ENCODE measurements at regions not wholly inside any gene's neighbourhood (a gene's known extent, or its start where the extent isn't known, plus 50 kb on each side); places are given as distances from the start of the nearest gene placed in this dataset.

- TF ChIP-seq, protein P1, sequence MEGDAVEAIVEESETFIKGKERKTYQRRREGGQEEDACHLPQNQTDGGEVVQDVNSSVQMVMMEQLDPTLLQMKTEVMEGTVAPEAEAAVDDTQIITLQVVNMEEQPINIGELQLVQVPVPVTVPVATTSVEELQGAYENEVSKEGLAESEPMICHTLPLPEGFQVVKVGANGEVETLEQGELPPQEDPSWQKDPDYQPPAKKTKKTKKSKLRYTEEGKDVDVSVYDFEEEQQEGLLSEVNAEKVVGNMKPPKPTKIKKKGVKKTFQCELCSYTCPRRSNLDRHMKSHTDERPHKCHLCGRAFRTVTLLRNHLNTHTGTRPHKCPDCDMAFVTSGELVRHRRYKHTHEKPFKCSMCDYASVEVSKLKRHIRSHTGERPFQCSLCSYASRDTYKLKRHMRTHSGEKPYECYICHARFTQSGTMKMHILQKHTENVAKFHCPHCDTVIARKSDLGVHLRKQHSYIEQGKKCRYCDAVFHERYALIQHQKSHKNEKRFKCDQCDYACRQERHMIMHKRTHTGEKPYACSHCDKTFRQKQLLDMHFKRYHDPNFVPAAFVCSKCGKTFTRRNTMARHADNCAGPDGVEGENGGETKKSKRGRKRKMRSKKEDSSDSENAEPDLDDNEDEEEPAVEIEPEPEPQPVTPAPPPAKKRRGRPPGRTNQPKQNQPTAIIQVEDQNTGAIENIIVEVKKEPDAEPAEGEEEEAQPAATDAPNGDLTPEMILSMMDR (IDR thresholded peaks at IDR 0.05; ENCODE audit: control extremely low read depth, extremely low read depth), result no peak
- Histone ChIP-seq H3K9me3 (ENCODE audit: control insufficient read depth in 4 of 4, insufficient read depth in 3 of 4, low read length in 3 of 4) (no peaks in the 10 kb centered on the region), H3K27ac (ENCODE audit: low read depth in 1 of 2, low read length in 1 of 2) (no peak overlapping the region), H3K4me1 (ENCODE audit: control insufficient read depth in 5 of 5, insufficient read depth in 5 of 5, low read length in 5 of 5) (peaks cover 7 to 26% (median 18%) of the 10 kb centered on the region in 5 donors), H3K36me3 (ENCODE audit: control insufficient read depth in 4 of 4, insufficient read depth in 4 of 4, low read length in 4 of 4) (no peaks in the 10 kb centered on the region), H3K27me3 (ENCODE audit: control insufficient read depth in 3 of 3, insufficient read depth in 3 of 3, low read length in 2 of 3) (no peaks in the 10 kb centered on the region), H3K4me3 (no peak overlapping the region), H3K9ac (ENCODE audit: insufficient read depth in 1 of 2, low read length in 2 of 2) (no peak overlapping the region)
- WGBS, 2 donors, result 85 to 91% methylated on average over 3 of the region's 3 CpGs
- DNase-seq (no peak), ATAC-seq (ENCODE audit: insufficient read depth, low FRiP score) (no peak)
Measured at GRCh38 chr2:39570614-39571013, 95.1 kb upstream of the TMEM178A start.

- 71 to 82% methylated on average over 6 of the region's 6 CpGs for WGBS, 2 donors
- ATAC-seq (ENCODE audit: insufficient read depth, low FRiP score), result no peak
Measured at GRCh38 chr2:39571111-39571731, 94.5 kb upstream of the TMEM178A start.

DNA sequence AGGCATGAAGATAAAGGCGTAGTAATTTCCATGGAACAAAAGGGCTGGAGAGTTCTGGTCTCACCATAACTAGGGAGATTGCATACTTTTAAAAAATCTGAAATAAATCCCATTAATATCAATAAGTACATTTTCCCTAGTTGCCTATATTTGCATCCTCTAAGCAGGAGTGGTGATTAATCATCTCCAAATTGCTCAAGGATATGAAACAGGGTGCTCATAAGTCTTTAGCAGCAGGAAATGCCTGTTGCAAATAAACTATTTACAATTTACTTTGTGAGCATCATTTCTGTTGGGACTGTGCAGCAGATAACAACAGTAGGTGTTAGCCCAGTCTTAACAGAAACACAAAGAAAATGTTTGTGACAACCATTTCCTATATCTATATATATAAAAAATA, 92.4 kb upstream of the TMEM178A start:
- DNase-seq (no peak), ATAC-seq (ENCODE audit: insufficient read depth, low FRiP score) (no peak)
- Histone ChIP-seq H3K36me3 (ENCODE audit: control insufficient read depth in 4 of 4, insufficient read depth in 4 of 4, low read length in 4 of 4) (no peaks in the 10 kb centered on the region), H3K4me1 (ENCODE audit: control insufficient read depth in 5 of 5, insufficient read depth in 5 of 5, low read length in 5 of 5) (peaks cover 7 to 20% (median 15%) of the 10 kb centered on the region in 5 donors), H3K27me3 (ENCODE audit: control insufficient read depth in 3 of 3, insufficient read depth in 3 of 3, low read length in 2 of 3) (no peaks in the 10 kb centered on the region), H3K9ac (ENCODE audit: insufficient read depth in 1 of 2, low read length in 2 of 2) (no peak overlapping the region), H3K4me3 (no peak overlapping the region), H3K27ac (ENCODE audit: low read depth in 1 of 2, low read length in 1 of 2) (no peak overlapping the region), H3K9me3 (ENCODE audit: control insufficient read depth in 4 of 4, insufficient read depth in 3 of 4, low read length in 3 of 4) (no peaks in the 10 kb centered on the region)
- 94 to 100% methylated on average over 1 of the region's 1 CpG for WGBS, 2 donors
- TF ChIP-seq, protein P1 (IDR thresholded peaks at IDR 0.05; ENCODE audit: control extremely low read depth, extremely low read depth), result no peak

More at GRCh38 chr2:39571111-39571731, 94.5 kb upstream of the TMEM178A start:
- TF ChIP-seq, protein P1 (IDR thresholded peaks at IDR 0.05; ENCODE audit: control extremely low read depth, extremely low read depth), result no peak
- H3K36me3 ChIP-seq (ENCODE audit: control insufficient read depth in 4 of 4, insufficient read depth in 4 of 4, low read length in 4 of 4), result no peaks in the 10 kb centered on the region
- H3K4me1 ChIP-seq (ENCODE audit: control insufficient read depth in 5 of 5, insufficient read depth in 5 of 5, low read length in 5 of 5), result peaks cover 7 to 25% (median 18%) of the 10 kb centered on the region in 5 donors
- H3K4me3 ChIP-seq, result no peak overlapping the region
- DNase-seq, result no peak
- no peaks in the 10 kb centered on the region for H3K27me3 ChIP-seq (ENCODE audit: control insufficient read depth in 3 of 3, insufficient read depth in 3 of 3, low read length in 2 of 3)
- no peak overlapping the region for H3K27ac ChIP-seq (ENCODE audit: low read depth in 1 of 2, low read length in 1 of 2)
- no peaks in the 10 kb centered on the region for H3K9me3 ChIP-seq (ENCODE audit: control insufficient read depth in 4 of 4, insufficient read depth in 3 of 4, low read length in 3 of 4)
- H3K9ac ChIP-seq (ENCODE audit: insufficient read depth in 1 of 2, low read length in 2 of 2), result no peak overlapping the region

GRCh38 chr2:39581866-39582265, 83.9 kb upstream of the TMEM178A start:
- H3K9ac ChIP-seq (ENCODE audit: insufficient read depth in 1 of 2, low read length in 2 of 2), result no peak overlapping the region
- peaks cover 0 to 5% (median 0%) of the 10 kb centered on the region in 4 donors for H3K9me3 ChIP-seq (ENCODE audit: control insufficient read depth in 4 of 4, insufficient read depth in 3 of 4, low read length in 3 of 4)
- H3K27ac ChIP-seq (ENCODE audit: low read depth in 1 of 2, low read length in 1 of 2), result no peak overlapping the region
- no peaks in the 10 kb centered on the region for H3K27me3 ChIP-seq (ENCODE audit: control insufficient read depth in 3 of 3, insufficient read depth in 3 of 3, low read length in 2 of 3)
- TF ChIP-seq, protein P1 (IDR thresholded peaks at IDR 0.05; ENCODE audit: control extremely low read depth, extremely low read depth), result no peak
- ATAC-seq (ENCODE audit: insufficient read depth, low FRiP score) (no peak), DNase-seq (no peak)
- no peaks in the 10 kb centered on the region for H3K36me3 ChIP-seq (ENCODE audit: control insufficient read depth in 4 of 4, insufficient read depth in 4 of 4, low read length in 4 of 4)
- 94 to 100% methylated on average over 1 of the region's 1 CpG for WGBS, 2 donors
- H3K4me3 ChIP-seq, result no peak overlapping the region
- H3K4me1 ChIP-seq (ENCODE audit: control insufficient read depth in 5 of 5, insufficient read depth in 5 of 5, low read length in 5 of 5), result peaks cover 0 to 12% (median 0%) of the 10 kb centered on the region in 5 donors

Data from lung (tissue), 11 donors.